WTC11 (cell line): ENCODE measurements at regions not wholly inside any gene's neighbourhood (a gene's known extent, or its start where the extent isn't known, plus 50 kb on each side); places are given as distances from the start of the nearest gene placed in this dataset.

Source experiments
- ATAC-seq: fragments of 200-7000 bp; cut with Tn5 transposase; 2 replicates; pipeline ENCODE4 v1.10.0; 2021; ENCODE audit warnings: mild to moderate bottlenecking, moderate library complexity
- CTCF ChIA-PET: fragments of 300-600 bp; sonication (Branson Sonifier 250); formaldehyde crosslinking; loops from one replicate; lab custom pipeline; 2021; ENCODE audit warnings: antibody characterized with exemption; lab: Charles Lee
- POLR2A ChIA-PET: fragments of 350-600 bp; sonication (Branson Sonifier 250); formaldehyde crosslinking; loops from one replicate; lab custom pipeline; 2021; ENCODE audit warnings: antibody characterized with exemption; lab: Charles Lee
- DNase-seq: peaks from one replicate; pipeline ENCODE4 v3.0.0; 2021; ENCODE audit warnings: low spot score
- H3K27ac Mint-ChIP-seq: 2 replicates; pipeline ENCODE4 v1.8.0; 2021; ENCODE audit warnings: mixed read lengths
- H3K27me3 Mint-ChIP-seq: 2 replicates; pipeline ENCODE4 v1.8.0; 2021; ENCODE audit warnings: low read depth, mild to moderate bottlenecking, moderate library complexity, mixed read lengths
- H3K36me3 Mint-ChIP-seq: 2 replicates; pipeline ENCODE4 v1.8.0; 2021; ENCODE audit warnings: mixed read lengths
- H3K4me1 Mint-ChIP-seq: 2 replicates; pipeline ENCODE4 v1.8.0; 2022; ENCODE audit warnings: mixed read lengths
- H3K4me3 Mint-ChIP-seq: 2 replicates; pipeline ENCODE4 v1.8.0; 2021; ENCODE audit warnings: mild to moderate bottlenecking, moderate library complexity, mixed read lengths
- H3K9me3 Mint-ChIP-seq: 2 replicates; pipeline ENCODE4 v1.8.0; 2021; ENCODE audit warnings: mixed read lengths
- E2F1 ChIP-seq: sonication (generic); formaldehyde crosslinking; IDR thresholded peaks from 2 replicates; pipeline ENCODE4 v1.8.0; 2022; ENCODE audit warnings: mild to moderate bottlenecking, missing genetic modification reagents
- ELF4 ChIP-seq: sonication (generic); formaldehyde crosslinking; IDR thresholded peaks from 2 replicates; pipeline ENCODE4 v1.8.1; 2022; ENCODE audit warnings: low read depth, mild to moderate bottlenecking, moderate library complexity, missing genetic modification reagents
- GABPB1 ChIP-seq: sonication (generic); formaldehyde crosslinking; IDR thresholded peaks from 2 replicates; pipeline ENCODE4 v1.8.1; 2023; ENCODE audit warnings: mild to moderate bottlenecking, missing genetic modification reagents
- MYBL2 ChIP-seq: sonication (generic); formaldehyde crosslinking; IDR thresholded peaks from 2 replicates; pipeline ENCODE4 v1.8.1; 2023; ENCODE audit warnings: mild to moderate bottlenecking, moderate library complexity, missing genetic modification reagents
- NFATC4 ChIP-seq: fragments of 250-450 bp; sonication (Bioruptor Pico); IDR thresholded peaks from 2 replicates; pipeline ENCODE4 v1.9.0; 2021; ENCODE audit warnings: mild to moderate bottlenecking
- RORB ChIP-seq: fragments of 250-450 bp; sonication (Bioruptor Pico); IDR thresholded peaks from 2 replicates; pipeline ENCODE4 v1.9.0; 2021; ENCODE audit warnings: mild to moderate bottlenecking
- SMAD3 ChIP-seq: sonication (generic); formaldehyde crosslinking; IDR thresholded peaks from 2 replicates; pipeline ENCODE4 v1.8.0; 2022; ENCODE audit warnings: missing genetic modification reagents, mild to moderate bottlenecking, borderline replicate concordance
- TEAD1 ChIP-seq: sonication (generic); formaldehyde crosslinking; IDR thresholded peaks from 2 replicates; pipeline ENCODE4 v1.8.0; 2022; ENCODE audit warnings: mild to moderate bottlenecking, missing genetic modification reagents
- TEAD4 ChIP-seq: sonication (generic); formaldehyde crosslinking; IDR thresholded peaks from 2 replicates; pipeline ENCODE4 v1.8.0; 2022; ENCODE audit warnings: mild to moderate bottlenecking, missing genetic modification reagents
- ZNF138 ChIP-seq: sonication (generic); formaldehyde crosslinking; conservative IDR thresholded peaks from 2 replicates; pipeline ENCODE4 v1.8.1; 2022; ENCODE audit warnings: mild to moderate bottlenecking, moderate library complexity, missing genetic modification reagents
- ZNF416 ChIP-seq: fragments of 250-450 bp; sonication (Bioruptor Pico); IDR thresholded peaks from 2 replicates; pipeline ENCODE4 v1.9.0; 2021; ENCODE audit warnings: mild to moderate bottlenecking, inconsistent platforms
- ZNF423 ChIP-seq: fragments of 250-450 bp; sonication (Bioruptor Pico); IDR thresholded peaks from 2 replicates; pipeline ENCODE4 v2.1.2; 2022; ENCODE audit warnings: mild to moderate bottlenecking, moderate library complexity
- TF ChIP-seq, protein P1 (sequence below): sonication (generic); formaldehyde crosslinking; IDR thresholded peaks from 2 replicates; pipeline ENCODE4 v1.8.1; 2023; ENCODE audit warnings: mild to moderate bottlenecking, missing genetic modification reagents
- TF ChIP-seq, protein P2 (sequence below): sonication (generic); formaldehyde crosslinking; IDR thresholded peaks from 2 replicates; pipeline ENCODE4 v1.8.1; 2022; ENCODE audit warnings: mild to moderate bottlenecking, missing genetic modification reagents, moderate library complexity, borderline replicate concordance
- TF ChIP-seq, protein P3 (sequence below): sonication (generic); formaldehyde crosslinking; IDR thresholded peaks from 2 replicates; pipeline ENCODE4 v1.8.0; 2023; ENCODE audit warnings: mild to moderate bottlenecking, missing genetic modification reagents
- TF ChIP-seq, protein P4 (sequence below): fragments of 250-450 bp; sonication (Bioruptor Pico); IDR thresholded peaks from 2 replicates; pipeline ENCODE4 v2.1.2; 2022; ENCODE audit warnings: mild to moderate bottlenecking, moderate library complexity
- TF ChIP-seq, protein P5 (sequence below): fragments of 200-600 bp; IDR thresholded peaks from 2 replicates; pipeline ENCODE4 v1.8.0; 2022; ENCODE audit warnings: antibody characterized with exemption

GRCh38 chr3:81199587-81199986 is 561.9 kb downstream of the GBE1 start:
- POLR2A ChIA-PET = no interaction called here
- Mint-ChIP-seq H3K27me3 (no peaks in the 10 kb centered on the region), H3K4me3 (no peak overlapping the region), H3K27ac (no peak overlapping the region), H3K4me1 (peaks cover 9% of the 10 kb centered on the region), H3K36me3 (no peaks in the 10 kb centered on the region), H3K9me3 (no peaks in the 10 kb centered on the region)
- CTCF ChIA-PET = no interaction called here
- ATAC-seq = peak; percentile 47
- no peak for DNase-seq
- no peak for TF ChIP-seq ZNF416 (CRISPR knock-in tag)
- TF ChIP-seq ZNF138 (CRISPR knock-in tag) = no peak
- TF ChIP-seq TEAD4 (CRISPR knock-in tag) = no peak
- TF ChIP-seq SMAD3 (CRISPR knock-in tag) = no peak
- TF ChIP-seq, protein P1, sequence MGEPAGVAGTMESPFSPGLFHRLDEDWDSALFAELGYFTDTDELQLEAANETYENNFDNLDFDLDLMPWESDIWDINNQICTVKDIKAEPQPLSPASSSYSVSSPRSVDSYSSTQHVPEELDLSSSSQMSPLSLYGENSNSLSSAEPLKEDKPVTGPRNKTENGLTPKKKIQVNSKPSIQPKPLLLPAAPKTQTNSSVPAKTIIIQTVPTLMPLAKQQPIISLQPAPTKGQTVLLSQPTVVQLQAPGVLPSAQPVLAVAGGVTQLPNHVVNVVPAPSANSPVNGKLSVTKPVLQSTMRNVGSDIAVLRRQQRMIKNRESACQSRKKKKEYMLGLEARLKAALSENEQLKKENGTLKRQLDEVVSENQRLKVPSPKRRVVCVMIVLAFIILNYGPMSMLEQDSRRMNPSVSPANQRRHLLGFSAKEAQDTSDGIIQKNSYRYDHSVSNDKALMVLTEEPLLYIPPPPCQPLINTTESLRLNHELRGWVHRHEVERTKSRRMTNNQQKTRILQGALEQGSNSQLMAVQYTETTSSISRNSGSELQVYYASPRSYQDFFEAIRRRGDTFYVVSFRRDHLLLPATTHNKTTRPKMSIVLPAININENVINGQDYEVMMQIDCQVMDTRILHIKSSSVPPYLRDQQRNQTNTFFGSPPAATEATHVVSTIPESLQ (CRISPR knock-in tag) = no peak
- TF ChIP-seq ELF4 (CRISPR knock-in tag) = no peak
- TF ChIP-seq NFATC4 (CRISPR knock-in tag) = no peak

- Mint-ChIP-seq H3K27ac (0 out of 2 replicates have a peak overlapping the region, but pooled peaks have one; percentile 26), H3K4me1 (peaks cover 9% of the 10 kb centered on the region)
- CTCF ChIA-PET = no interaction called here
- DNase-seq = no peak
- TF ChIP-seq, protein P2, sequence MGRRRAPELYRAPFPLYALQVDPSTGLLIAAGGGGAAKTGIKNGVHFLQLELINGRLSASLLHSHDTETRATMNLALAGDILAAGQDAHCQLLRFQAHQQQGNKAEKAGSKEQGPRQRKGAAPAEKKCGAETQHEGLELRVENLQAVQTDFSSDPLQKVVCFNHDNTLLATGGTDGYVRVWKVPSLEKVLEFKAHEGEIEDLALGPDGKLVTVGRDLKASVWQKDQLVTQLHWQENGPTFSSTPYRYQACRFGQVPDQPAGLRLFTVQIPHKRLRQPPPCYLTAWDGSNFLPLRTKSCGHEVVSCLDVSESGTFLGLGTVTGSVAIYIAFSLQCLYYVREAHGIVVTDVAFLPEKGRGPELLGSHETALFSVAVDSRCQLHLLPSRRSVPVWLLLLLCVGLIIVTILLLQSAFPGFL (CRISPR knock-in tag) = no peak
- TF ChIP-seq E2F1 = no peak
- no peak for TF ChIP-seq ZNF416 (CRISPR knock-in tag)
- no peak for TF ChIP-seq RORB (CRISPR knock-in tag)
- TF ChIP-seq, protein P3, sequence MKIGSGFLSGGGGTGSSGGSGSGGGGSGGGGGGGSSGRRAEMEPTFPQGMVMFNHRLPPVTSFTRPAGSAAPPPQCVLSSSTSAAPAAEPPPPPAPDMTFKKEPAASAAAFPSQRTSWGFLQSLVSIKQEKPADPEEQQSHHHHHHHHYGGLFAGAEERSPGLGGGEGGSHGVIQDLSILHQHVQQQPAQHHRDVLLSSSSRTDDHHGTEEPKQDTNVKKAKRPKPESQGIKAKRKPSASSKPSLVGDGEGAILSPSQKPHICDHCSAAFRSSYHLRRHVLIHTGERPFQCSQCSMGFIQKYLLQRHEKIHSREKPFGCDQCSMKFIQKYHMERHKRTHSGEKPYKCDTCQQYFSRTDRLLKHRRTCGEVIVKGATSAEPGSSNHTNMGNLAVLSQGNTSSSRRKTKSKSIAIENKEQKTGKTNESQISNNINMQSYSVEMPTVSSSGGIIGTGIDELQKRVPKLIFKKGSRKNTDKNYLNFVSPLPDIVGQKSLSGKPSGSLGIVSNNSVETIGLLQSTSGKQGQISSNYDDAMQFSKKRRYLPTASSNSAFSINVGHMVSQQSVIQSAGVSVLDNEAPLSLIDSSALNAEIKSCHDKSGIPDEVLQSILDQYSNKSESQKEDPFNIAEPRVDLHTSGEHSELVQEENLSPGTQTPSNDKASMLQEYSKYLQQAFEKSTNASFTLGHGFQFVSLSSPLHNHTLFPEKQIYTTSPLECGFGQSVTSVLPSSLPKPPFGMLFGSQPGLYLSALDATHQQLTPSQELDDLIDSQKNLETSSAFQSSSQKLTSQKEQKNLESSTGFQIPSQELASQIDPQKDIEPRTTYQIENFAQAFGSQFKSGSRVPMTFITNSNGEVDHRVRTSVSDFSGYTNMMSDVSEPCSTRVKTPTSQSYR (CRISPR knock-in tag) = no peak
- TF ChIP-seq TEAD1 (CRISPR knock-in tag) = no peak
- TF ChIP-seq, protein P4, sequence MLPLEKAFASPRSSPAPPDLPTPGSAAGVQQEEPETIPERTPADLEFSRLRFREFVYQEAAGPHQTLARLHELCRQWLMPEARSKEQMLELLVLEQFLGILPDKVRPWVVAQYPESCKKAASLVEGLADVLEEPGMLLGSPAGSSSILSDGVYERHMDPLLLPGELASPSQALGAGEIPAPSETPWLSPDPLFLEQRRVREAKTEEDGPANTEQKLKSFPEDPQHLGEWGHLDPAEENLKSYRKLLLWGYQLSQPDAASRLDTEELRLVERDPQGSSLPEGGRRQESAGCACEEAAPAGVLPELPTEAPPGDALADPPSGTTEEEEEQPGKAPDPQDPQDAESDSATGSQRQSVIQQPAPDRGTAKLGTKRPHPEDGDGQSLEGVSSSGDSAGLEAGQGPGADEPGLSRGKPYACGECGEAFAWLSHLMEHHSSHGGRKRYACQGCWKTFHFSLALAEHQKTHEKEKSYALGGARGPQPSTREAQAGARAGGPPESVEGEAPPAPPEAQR (CRISPR knock-in tag) = no peak
- TF ChIP-seq MYBL2 (CRISPR knock-in tag) = no peak
- no peak for TF ChIP-seq GABPB1
- no peak for TF ChIP-seq ZNF423 (CRISPR knock-in tag)
- TF ChIP-seq, protein P5, sequence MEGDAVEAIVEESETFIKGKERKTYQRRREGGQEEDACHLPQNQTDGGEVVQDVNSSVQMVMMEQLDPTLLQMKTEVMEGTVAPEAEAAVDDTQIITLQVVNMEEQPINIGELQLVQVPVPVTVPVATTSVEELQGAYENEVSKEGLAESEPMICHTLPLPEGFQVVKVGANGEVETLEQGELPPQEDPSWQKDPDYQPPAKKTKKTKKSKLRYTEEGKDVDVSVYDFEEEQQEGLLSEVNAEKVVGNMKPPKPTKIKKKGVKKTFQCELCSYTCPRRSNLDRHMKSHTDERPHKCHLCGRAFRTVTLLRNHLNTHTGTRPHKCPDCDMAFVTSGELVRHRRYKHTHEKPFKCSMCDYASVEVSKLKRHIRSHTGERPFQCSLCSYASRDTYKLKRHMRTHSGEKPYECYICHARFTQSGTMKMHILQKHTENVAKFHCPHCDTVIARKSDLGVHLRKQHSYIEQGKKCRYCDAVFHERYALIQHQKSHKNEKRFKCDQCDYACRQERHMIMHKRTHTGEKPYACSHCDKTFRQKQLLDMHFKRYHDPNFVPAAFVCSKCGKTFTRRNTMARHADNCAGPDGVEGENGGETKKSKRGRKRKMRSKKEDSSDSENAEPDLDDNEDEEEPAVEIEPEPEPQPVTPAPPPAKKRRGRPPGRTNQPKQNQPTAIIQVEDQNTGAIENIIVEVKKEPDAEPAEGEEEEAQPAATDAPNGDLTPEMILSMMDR = no peak
- TF ChIP-seq, all 79 proteins: peak for 0
- no peaks in the 10 kb centered on the region for H3K36me3 Mint-ChIP-seq
- POLR2A ChIA-PET = no interaction called here
- no peak overlapping the region for H3K4me3 Mint-ChIP-seq
- H3K27me3 Mint-ChIP-seq = no peaks in the 10 kb centered on the region
- no peak for ATAC-seq
- H3K9me3 Mint-ChIP-seq = no peaks in the 10 kb centered on the region
Observed at GRCh38 chr3:81198756-81199155, 562.7 kb downstream of the GBE1 start.
